Left renal pelvis (tissue), 4 donors: ENCODE measurements at regions not wholly inside any gene's neighbourhood (a gene's known extent, or its start where the extent isn't known, plus 50 kb on each side); places are given as distances from the start of the nearest gene placed in this dataset.

Experiments used
- DNase-seq, 4 donors: peaks; one replicate each; pipeline ENCODE4 v3.0.0-alpha.2; 2013; ENCODE audit warnings: low read depth in 4 of 4, low spot score in 3 of 4

- DNase-seq, result no peak
Measured at GRCh38 chr18:55166260-55166598, 207.0 kb upstream of the CCDC68 start.

DNA sequence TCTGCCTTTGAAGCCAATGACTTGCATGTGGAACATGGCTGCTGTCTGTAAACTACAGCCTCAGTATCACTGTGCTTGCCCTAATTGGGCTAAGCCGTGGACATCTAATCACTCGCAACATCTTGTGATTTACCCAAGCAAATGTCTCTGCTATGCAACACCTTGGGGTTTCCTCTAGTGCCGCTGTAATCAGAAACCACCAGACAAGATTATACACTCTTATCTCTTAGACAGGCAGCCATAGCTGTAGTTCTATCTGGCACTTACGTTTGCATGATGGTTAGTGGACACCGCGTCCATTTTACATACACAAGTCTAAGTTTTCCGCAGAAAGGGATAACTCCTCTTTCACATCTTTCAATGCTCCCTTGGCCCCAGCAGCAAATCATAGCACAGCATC lies 204.3 kb upstream of the CCDC68 start:
- DNase-seq, result no peak

- peak in 3 of 4 donors; percentile 6 to 19 (median 12) for DNase-seq
Measured at GRCh38 chr18:55161916-55162315, 202.7 kb upstream of the CCDC68 start.

DNA sequence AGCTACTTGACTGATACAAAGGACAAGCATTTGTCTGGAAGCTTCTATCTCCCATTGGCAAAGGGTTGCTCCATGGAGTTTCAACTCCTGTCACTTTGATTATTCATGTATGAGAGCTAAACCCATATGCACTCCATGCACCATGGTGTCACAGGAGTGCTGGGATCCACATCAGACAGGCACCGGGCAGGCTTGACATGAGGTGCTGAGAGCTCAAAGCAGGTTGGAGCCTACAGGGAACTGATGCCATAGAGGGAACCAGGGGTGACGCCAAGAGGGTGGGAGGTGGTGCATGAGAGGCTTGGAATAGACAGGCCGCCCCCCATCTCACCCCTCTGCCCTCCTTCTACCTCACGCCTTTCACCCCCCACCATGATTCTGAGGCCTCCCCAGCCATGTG lies 199.8 kb upstream of the CCDC68 start:
- no peak for DNase-seq

GRCh38 chr18:55158570-55158969 lies 199.3 kb upstream of the CCDC68 start:
- DNase-seq, result no peak

DNA sequence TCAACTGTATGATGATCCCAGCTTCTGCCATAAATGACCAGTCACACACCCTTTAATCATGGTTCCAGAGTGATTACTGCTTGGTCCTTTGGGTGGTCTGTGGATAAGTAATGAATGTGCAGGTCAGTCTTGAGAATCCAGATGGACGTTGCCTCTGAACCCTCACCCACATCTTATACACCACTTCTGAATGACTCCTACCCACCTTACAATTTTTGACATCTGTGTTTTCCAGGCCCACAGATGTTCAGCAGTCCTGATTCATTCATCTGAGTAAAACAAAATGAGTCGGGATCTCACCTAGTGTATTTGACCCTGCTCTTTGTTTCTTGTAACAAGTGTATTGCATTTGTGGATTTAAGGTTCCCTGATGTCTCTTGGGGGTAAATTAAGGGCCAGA lies 194.1 kb upstream of the CCDC68 start:
- no peak for DNase-seq

DNA sequence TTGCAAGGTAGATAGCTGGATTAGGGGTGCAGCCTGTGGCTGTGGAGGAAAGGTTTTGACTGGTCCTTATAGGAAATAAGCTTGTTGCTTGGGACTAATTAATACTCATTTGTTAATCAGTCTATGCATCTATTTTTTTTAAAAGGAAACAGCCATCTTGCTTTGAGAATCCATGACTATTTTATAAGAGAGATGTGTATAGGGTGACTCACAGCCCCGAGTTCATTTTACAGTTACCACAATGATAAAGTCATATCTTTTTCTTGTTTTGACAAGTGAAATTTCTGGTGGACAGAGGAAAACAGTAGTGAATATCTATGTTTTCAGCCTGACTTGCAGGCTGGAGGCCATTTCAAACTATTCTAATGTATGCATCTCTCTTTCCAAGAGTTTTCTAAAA lies 193.5 kb upstream of the CCDC68 start:
- no peak for DNase-seq

GRCh38 chr18:55149994-55150393 lies 190.7 kb upstream of the CCDC68 start:
- DNase-seq, result no peak

DNA sequence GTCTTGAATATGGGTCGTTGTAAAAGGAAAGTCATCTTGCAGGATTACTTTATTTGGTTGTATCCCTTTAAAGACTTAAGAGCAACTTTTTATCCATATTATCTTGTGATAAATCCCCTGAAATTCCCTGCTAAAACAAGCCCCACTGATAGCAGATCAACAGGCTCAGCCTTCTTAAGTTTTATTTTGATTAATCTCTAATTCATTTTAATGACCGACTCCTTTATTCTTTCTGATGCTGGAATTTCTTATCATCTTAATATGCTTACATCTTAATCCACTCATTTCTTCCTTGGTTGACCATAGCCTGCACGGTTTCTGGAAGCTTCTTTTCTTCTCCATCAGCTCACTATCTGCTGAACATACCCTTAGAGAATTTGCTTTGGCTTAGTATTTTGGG lies 188.5 kb upstream of the CCDC68 start:
- no peak for DNase-seq

- no peak for DNase-seq
Measured at GRCh38 chr18:55144193-55144930, 185.1 kb upstream of the CCDC68 start.

- DNase-seq, result no peak
Measured at GRCh38 chr18:55142410-55142809, 183.1 kb upstream of the CCDC68 start.

DNA sequence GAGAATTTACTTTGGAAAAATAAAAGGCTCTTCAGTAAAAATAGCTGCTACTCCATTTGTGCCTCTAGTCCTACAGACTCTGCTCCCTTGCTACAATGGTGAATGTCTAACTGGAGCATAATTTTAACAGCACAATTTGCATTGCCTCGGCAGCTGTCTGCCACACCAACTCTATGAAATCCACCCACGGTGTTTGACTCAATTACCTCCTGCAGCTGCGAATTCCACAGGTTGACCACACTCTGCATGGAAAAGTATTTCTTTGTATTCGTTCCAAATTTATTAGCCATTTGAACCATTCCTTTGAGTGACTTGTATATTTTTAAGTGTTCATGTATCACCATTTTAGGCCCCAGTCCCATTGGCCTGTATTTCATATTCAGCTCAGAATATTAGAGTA lies 182.1 kb upstream of the CCDC68 start:
- DNase-seq, result no peak

DNA sequence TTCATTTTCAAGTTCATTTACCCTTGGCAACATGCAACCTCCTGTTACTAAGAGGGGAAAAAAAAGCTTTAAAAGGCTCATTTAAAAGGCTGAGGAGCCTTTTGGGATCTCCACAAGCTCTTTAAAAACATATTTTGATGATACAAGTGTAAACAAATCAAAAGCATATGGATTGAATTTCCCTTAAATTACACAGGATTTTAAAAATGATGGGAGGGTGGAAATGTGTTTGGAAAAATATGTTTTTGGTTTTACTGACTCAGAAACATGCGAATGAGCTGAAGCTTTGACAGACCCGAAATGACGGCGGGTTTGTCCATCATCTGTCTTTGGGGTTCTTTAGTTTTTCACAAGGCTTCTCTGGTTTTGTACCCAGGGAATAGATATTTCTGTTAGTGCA lies 180.6 kb upstream of the CCDC68 start:
- no peak for DNase-seq

DNA sequence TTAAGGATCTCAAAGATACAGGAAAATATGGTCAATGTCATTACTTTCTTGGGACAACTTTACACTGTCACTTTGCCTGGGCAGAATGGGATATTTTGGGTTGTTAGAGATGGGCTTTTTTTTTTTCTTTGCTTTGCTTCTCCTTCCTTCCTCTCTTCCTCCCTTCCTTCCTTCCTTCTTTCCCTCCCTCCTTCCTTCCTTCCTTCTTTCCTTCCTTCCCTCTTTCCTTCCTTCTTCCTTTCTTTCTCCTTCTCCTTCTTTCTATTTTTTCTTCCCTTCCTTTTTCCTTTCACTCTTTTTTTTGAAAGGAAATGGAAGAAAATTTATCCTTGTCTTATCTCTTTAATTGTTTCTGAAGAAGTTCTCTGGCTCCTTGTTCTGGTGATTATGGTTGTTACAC lies 180.0 kb upstream of the CCDC68 start:
- no peak for DNase-seq

- no peak for DNase-seq
Measured at GRCh38 chr18:55138401-55138800, 179.1 kb upstream of the CCDC68 start.

DNA sequence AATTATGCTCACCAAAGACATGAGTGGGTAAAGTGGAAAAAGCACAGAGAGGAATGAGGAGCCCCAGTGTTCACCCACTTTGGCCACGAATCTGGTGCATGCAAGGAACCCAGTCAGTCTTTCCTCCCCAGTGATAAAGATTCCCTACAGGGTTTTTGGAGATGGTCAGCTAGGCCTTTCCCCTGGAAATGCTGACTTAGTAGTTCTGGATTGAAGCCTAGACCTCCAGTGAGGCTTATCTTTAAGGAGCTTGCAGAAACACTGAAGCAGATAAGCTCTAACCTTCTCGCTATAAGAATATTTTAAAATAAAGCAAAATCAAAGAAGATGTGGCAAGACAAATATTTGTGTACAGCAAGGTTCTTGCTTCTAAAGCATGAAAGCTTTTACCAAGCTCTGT lies 178.3 kb upstream of the CCDC68 start:
- DNase-seq, result no peak

DNA sequence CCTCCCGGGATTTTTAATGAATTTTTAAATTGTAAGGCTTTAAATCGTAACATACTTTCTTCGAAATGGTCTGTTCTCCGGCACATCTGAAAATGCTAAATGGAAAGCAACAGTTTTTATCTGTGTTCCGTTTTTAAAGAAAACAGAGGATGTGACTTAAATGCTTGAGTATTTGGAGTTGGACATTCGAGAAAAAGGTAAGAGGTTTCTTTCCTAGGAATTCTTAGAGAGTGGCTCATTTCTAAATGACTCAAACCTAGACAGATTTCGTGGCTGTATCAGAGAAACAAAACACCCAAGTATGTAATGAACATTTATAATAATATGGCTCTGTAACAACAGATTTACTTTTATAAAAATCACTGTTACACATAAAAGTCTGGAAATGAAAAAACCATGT lies 177.6 kb upstream of the CCDC68 start:
- no peak for DNase-seq

- DNase-seq, result no peak
Measured at GRCh38 chr18:55136258-55136657, 177.0 kb upstream of the CCDC68 start.

- no peak for DNase-seq
Measured at GRCh38 chr18:55133378-55133777, 174.1 kb upstream of the CCDC68 start.

DNA sequence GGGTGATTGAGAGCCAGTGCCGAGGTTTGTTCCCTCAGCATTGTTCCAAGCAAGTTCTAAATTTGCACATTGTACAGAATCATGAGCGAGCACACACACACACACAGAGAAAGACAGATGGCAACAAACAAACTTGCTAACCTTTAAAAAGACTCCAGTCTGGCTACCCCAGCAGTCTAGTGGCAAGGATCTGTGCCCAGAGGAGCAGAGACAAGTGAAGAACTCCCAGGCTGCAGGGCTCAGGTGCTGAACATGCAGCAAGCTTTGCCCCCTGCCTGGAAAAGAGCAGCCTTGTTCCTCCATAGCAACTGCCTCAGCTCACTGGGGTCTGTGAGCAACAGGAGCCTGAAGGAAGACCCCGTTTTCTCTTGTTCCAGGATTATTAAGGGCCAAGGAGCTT lies 169.2 kb upstream of the CCDC68 start:
- DNase-seq, result no peak

GRCh38 chr18:55124078-55124763 lies 165.0 kb upstream of the CCDC68 start:
- DNase-seq, result no peak

GRCh38 chr18:55123361-55123760 lies 164.1 kb upstream of the CCDC68 start:
- DNase-seq, result no peak
